ENCODE measurements at regions not wholly inside any gene's neighbourhood (a gene's known extent, or its start where the extent isn't known, plus 50 kb on each side); places are given as distances from the start of the nearest gene placed in this dataset.
"Not testable (repeated sequence)": the region's sequence is repeated elsewhere in the genome, so short reads cannot be mapped to it uniquely, and the experiment has no call there.

GRCh38 chrX:143455046-143455445 is 62.2 kb downstream of the SPANXN3 start:
- ATAC-seq: no peak
- H3K9me3 ChIP-seq (ENCODE audit: control insufficient read depth, low read length, poor library complexity, severe bottlenecking): no peaks in the 10 kb centered on the region
- DNase-seq: no peak
- H3K36me3 Mint-ChIP-seq (ENCODE audit: low read depth): no peaks in the 10 kb centered on the region
- H3K4me1 Mint-ChIP-seq: no peaks in the 10 kb centered on the region
- H3K27ac Mint-ChIP-seq: no peak overlapping the region
- no peak overlapping the region for H3K4me3 Mint-ChIP-seq
- no peaks in the 10 kb centered on the region for H3K27me3 Mint-ChIP-seq

GRCh38 chrX:143437439-143437838 is 79.8 kb downstream of the SPANXN3 start:
- no peaks in the 10 kb centered on the region for H3K9me3 ChIP-seq (ENCODE audit: control insufficient read depth, low read length, poor library complexity, severe bottlenecking)
- H3K36me3 Mint-ChIP-seq (ENCODE audit: low read depth): no peaks in the 10 kb centered on the region
- DNase-seq: no peak
- no peaks in the 10 kb centered on the region for H3K4me1 Mint-ChIP-seq
- no peak overlapping the region for H3K27ac Mint-ChIP-seq
- no peak overlapping the region for H3K4me3 Mint-ChIP-seq
- ATAC-seq: no peak
- no peaks in the 10 kb centered on the region for H3K27me3 Mint-ChIP-seq

GRCh38 chrX:143435916-143436315 is 81.4 kb downstream of the SPANXN3 start:
- Mint-ChIP-seq H3K27me3 (no peaks in the 10 kb centered on the region), H3K4me1 (no peaks in the 10 kb centered on the region), H3K4me3 (no peak overlapping the region), H3K27ac (no peak overlapping the region), H3K36me3 (ENCODE audit: low read depth) (no peaks in the 10 kb centered on the region)
- DNase-seq: no peak
- ATAC-seq: no peak
- no peaks in the 10 kb centered on the region for H3K9me3 ChIP-seq (ENCODE audit: control insufficient read depth, low read length, poor library complexity, severe bottlenecking)

GRCh38 chrX:143429811-143430210 is 87.5 kb downstream of the SPANXN3 start:
- no peak overlapping the region for H3K4me3 Mint-ChIP-seq
- H3K27me3 Mint-ChIP-seq: no peaks in the 10 kb centered on the region
- H3K4me1 Mint-ChIP-seq: no peaks in the 10 kb centered on the region
- DNase-seq (no peak), ATAC-seq (no peak)
- no peak overlapping the region for H3K27ac Mint-ChIP-seq
- no peaks in the 10 kb centered on the region for H3K9me3 ChIP-seq (ENCODE audit: control insufficient read depth, low read length, poor library complexity, severe bottlenecking)
- H3K36me3 Mint-ChIP-seq (ENCODE audit: low read depth): no peaks in the 10 kb centered on the region

GRCh38 chrX:143429131-143429530 is 88.1 kb downstream of the SPANXN3 start:
- H3K9me3 ChIP-seq (ENCODE audit: control insufficient read depth, low read length, poor library complexity, severe bottlenecking): no peaks in the 10 kb centered on the region
- DNase-seq (no peak), ATAC-seq (no peak)
- Mint-ChIP-seq H3K27me3 (no peaks in the 10 kb centered on the region), H3K4me1 (no peaks in the 10 kb centered on the region), H3K27ac (no peak overlapping the region), H3K36me3 (ENCODE audit: low read depth) (no peaks in the 10 kb centered on the region), H3K4me3 (no peak overlapping the region)

GRCh38 chrX:143401160-143401559 is 116.1 kb downstream of the SPANXN3 start:
- Mint-ChIP-seq H3K27me3 (no peaks in the 10 kb centered on the region), H3K27ac (no peak overlapping the region), H3K4me3 (no peak overlapping the region), H3K36me3 (ENCODE audit: low read depth) (no peaks in the 10 kb centered on the region), H3K4me1 (no peaks in the 10 kb centered on the region)
- ATAC-seq (no peak), DNase-seq (no peak)
- H3K9me3 ChIP-seq (ENCODE audit: control insufficient read depth, low read length, poor library complexity, severe bottlenecking): no peaks in the 10 kb centered on the region

- peaks cover 2% of the 10 kb centered on the region for H3K36me3 Mint-ChIP-seq (ENCODE audit: low read depth)
- ATAC-seq: no peak
These were observed 138.4 kb downstream of the SPANXN3 start for GRCh38 chrX:143378851-143379250.

GRCh38 chrX:143363419-143363818 is 153.9 kb downstream of the SPANXN3 start:
- no peaks in the 10 kb centered on the region for H3K36me3 Mint-ChIP-seq (ENCODE audit: low read depth)
- H3K27ac Mint-ChIP-seq: no peak overlapping the region
- no peaks in the 10 kb centered on the region for H3K4me1 Mint-ChIP-seq
- ATAC-seq: no peak
- H3K27me3 Mint-ChIP-seq: no peaks in the 10 kb centered on the region
- no peak overlapping the region for H3K4me3 Mint-ChIP-seq
- H3K9me3 ChIP-seq (ENCODE audit: control insufficient read depth, low read length, poor library complexity, severe bottlenecking): peaks cover 3% of the 10 kb centered on the region
- DNase-seq: no peak

More at GRCh38 chrX:143378851-143379250, 138.4 kb downstream of the SPANXN3 start:
- DNase-seq: no peak
- H3K27me3 Mint-ChIP-seq: no peaks in the 10 kb centered on the region
- H3K4me1 Mint-ChIP-seq: no peaks in the 10 kb centered on the region
- peak overlapping the region; percentile 28 for H3K4me3 Mint-ChIP-seq
- peaks cover 2% of the 10 kb centered on the region for H3K9me3 ChIP-seq (ENCODE audit: control insufficient read depth, low read length, poor library complexity, severe bottlenecking)
- H3K27ac Mint-ChIP-seq: no peak overlapping the region

- Mint-ChIP-seq H3K4me1 (no peaks in the 10 kb centered on the region), H3K36me3 (ENCODE audit: low read depth) (no peaks in the 10 kb centered on the region), H3K4me3 (no peak overlapping the region), H3K27me3 (no peaks in the 10 kb centered on the region), H3K27ac (no peak overlapping the region)
- no peaks in the 10 kb centered on the region for H3K9me3 ChIP-seq (ENCODE audit: control insufficient read depth, low read length, poor library complexity, severe bottlenecking)
- DNase-seq (no peak), ATAC-seq (no peak)
These were observed 177.1 kb downstream of the SPANXN3 start for GRCh38 chrX:143340190-143340589.

- Mint-ChIP-seq H3K27ac (no peak overlapping the region), H3K4me3 (no peak overlapping the region), H3K4me1 (no peaks in the 10 kb centered on the region), H3K36me3 (ENCODE audit: low read depth) (no peaks in the 10 kb centered on the region), H3K27me3 (no peaks in the 10 kb centered on the region)
- no peak for ATAC-seq
- H3K9me3 ChIP-seq (ENCODE audit: control insufficient read depth, low read length, poor library complexity, severe bottlenecking): no peaks in the 10 kb centered on the region
- DNase-seq: no peak
These were observed 181.0 kb downstream of the SPANXN3 start for GRCh38 chrX:143336261-143336660.

- H3K27ac Mint-ChIP-seq: no peak overlapping the region
- no peaks in the 10 kb centered on the region for H3K9me3 ChIP-seq (ENCODE audit: control insufficient read depth, low read length, poor library complexity, severe bottlenecking)
- ATAC-seq (no peak), DNase-seq (no peak)
- H3K36me3 Mint-ChIP-seq (ENCODE audit: low read depth): no peaks in the 10 kb centered on the region
- H3K27me3 Mint-ChIP-seq: no peaks in the 10 kb centered on the region
- no peak overlapping the region for H3K4me3 Mint-ChIP-seq
- H3K4me1 Mint-ChIP-seq: no peaks in the 10 kb centered on the region
These were observed 197.7 kb downstream of the SPANXN3 start for GRCh38 chrX:143319526-143319925.

- not testable (repeated sequence) for H3K4me3 Mint-ChIP-seq; H3K27me3 Mint-ChIP-seq; H3K9me3 ChIP-seq (ENCODE audit: control insufficient read depth, low read length, poor library complexity, severe bottlenecking); H3K27ac Mint-ChIP-seq; H3K36me3 Mint-ChIP-seq (ENCODE audit: low read depth); H3K4me1 Mint-ChIP-seq; DNase-seq; ATAC-seq
These were observed 198.4 kb downstream of the SPANXN3 start for GRCh38 chrX:143318857-143319256.

GRCh38 chrX:143306991-143307937 is 210.0 kb downstream of the SPANXN3 start:
- H3K36me3 Mint-ChIP-seq (ENCODE audit: low read depth): no peaks in the 10 kb centered on the region
- no peaks in the 10 kb centered on the region for H3K4me1 Mint-ChIP-seq
- no peak overlapping the region for H3K4me3 Mint-ChIP-seq
- H3K9me3 ChIP-seq (ENCODE audit: control insufficient read depth, low read length, poor library complexity, severe bottlenecking): no peaks in the 10 kb centered on the region
- ATAC-seq (no peak), DNase-seq (no peak)
- no peak overlapping the region for H3K27ac Mint-ChIP-seq
- no peaks in the 10 kb centered on the region for H3K27me3 Mint-ChIP-seq

GRCh38 chrX:143304518-143304917 is 212.8 kb downstream of the SPANXN3 start:
- Mint-ChIP-seq H3K27me3 (no peaks in the 10 kb centered on the region), H3K4me3 (no peak overlapping the region), H3K4me1 (no peaks in the 10 kb centered on the region), H3K36me3 (ENCODE audit: low read depth) (no peaks in the 10 kb centered on the region), H3K27ac (no peak overlapping the region)
- no peaks in the 10 kb centered on the region for H3K9me3 ChIP-seq (ENCODE audit: control insufficient read depth, low read length, poor library complexity, severe bottlenecking)
- DNase-seq: no peak
- no peak for ATAC-seq

All from T-helper 17 cell (primary cell).